GM19099 (cell line): ENCODE measurements at regions not wholly inside any gene's neighbourhood (a gene's known extent, or its start where the extent isn't known, plus 50 kb on each side); places are given as distances from the start of the nearest gene placed in this dataset.

Experiments used
- POLR2A ChIP-seq: IDR thresholded peaks from 3 replicates; pipeline ENCODE4 v1.6.1; 2011; ENCODE audit warnings: low read depth; ENCODE audit not compliant: insufficient read length; ENCODE audit errors: extremely low read depth

GRCh38 chr6:112401083-112401482, 54.0 kb downstream of the RFPL4B start:
- no peak for TF ChIP-seq POLR2A

GRCh38 chr6:112407101-112407590, 60.0 kb downstream of the RFPL4B start:
- TF ChIP-seq POLR2A, result no peak

- no peak for TF ChIP-seq POLR2A
Observed at GRCh38 chr6:112408522-112408921, 61.4 kb downstream of the RFPL4B start.

- TF ChIP-seq POLR2A, result no peak
Observed at GRCh38 chr6:112409311-112409710, 62.2 kb downstream of the RFPL4B start.

- no peak for TF ChIP-seq POLR2A
Observed at GRCh38 chr6:112413780-112414179, 66.7 kb downstream of the RFPL4B start.

- TF ChIP-seq POLR2A, result no peak
Observed at GRCh38 chr6:112415366-112415765, 68.2 kb downstream of the RFPL4B start.

- TF ChIP-seq POLR2A, result no peak
Observed at GRCh38 chr6:112416866-112417265, 69.7 kb downstream of the RFPL4B start.

GRCh38 chr6:112427499-112427898, 80.4 kb downstream of the RFPL4B start:
- TF ChIP-seq POLR2A, result no peak

GRCh38 chr6:112428477-112428876, 81.3 kb downstream of the RFPL4B start:
- TF ChIP-seq POLR2A, result no peak

GRCh38 chr6:112429226-112429625, 82.1 kb downstream of the RFPL4B start:
- no peak for TF ChIP-seq POLR2A

- TF ChIP-seq POLR2A, result no peak
Observed at GRCh38 chr6:112431803-112432202, 84.7 kb downstream of the RFPL4B start.

- TF ChIP-seq POLR2A, result no peak
Observed at GRCh38 chr6:112432853-112433252, 85.7 kb downstream of the RFPL4B start.

- TF ChIP-seq POLR2A, result no peak
Observed at GRCh38 chr6:112433457-112433856, 86.3 kb downstream of the RFPL4B start.

- no peak for TF ChIP-seq POLR2A
Observed at GRCh38 chr6:112434896-112435435, 87.8 kb downstream of the RFPL4B start.

- no peak for TF ChIP-seq POLR2A
Observed at GRCh38 chr6:112437058-112437457, 89.9 kb downstream of the RFPL4B start.

GRCh38 chr6:112439010-112439409, 91.9 kb downstream of the RFPL4B start:
- TF ChIP-seq POLR2A, result no peak

- no peak for TF ChIP-seq POLR2A
Observed at GRCh38 chr6:112439432-112439831, 92.3 kb downstream of the RFPL4B start.
